ENCODE measurements at regions not wholly inside any gene's neighbourhood (a gene's known extent, or its start where the extent isn't known, plus 50 kb on each side); places are given as distances from the start of the nearest gene placed in this dataset.
"Not testable (repeated sequence)": the region's sequence is repeated elsewhere in the genome, so short reads cannot be mapped to it uniquely, and the experiment has no call there.

- DNase-seq (ENCODE audit: low read depth, low spot score): no peak
Observed at GRCh38 chr1:111063595-111063994, 76.3 kb downstream of the DRAM2 start.

DNA sequence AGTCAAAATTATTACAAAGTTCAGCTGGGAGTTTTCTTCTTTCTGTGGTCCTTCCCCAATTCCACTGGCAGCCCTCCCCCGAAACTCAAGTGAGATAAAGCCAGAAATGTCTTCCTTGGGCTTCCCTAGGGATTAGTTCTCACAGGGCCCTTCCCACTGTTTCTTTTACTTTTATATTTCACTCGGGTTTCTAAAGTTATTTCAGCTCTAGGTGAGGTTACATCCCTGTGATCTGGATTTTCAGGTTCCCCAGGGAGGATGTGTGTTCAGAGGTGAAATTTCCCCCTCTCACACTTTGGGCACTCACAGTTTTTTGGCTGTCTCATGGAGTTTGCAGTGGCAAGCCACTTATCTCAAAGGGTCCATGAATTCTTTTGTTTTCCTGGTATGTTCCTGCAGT, 77.3 kb downstream of the DRAM2 start:
- no peak for DNase-seq (ENCODE audit: low read depth, low spot score)

- no peak for DNase-seq (ENCODE audit: low read depth, low spot score)
Observed at GRCh38 chr1:111062081-111062480, 77.8 kb downstream of the DRAM2 start.

DNA sequence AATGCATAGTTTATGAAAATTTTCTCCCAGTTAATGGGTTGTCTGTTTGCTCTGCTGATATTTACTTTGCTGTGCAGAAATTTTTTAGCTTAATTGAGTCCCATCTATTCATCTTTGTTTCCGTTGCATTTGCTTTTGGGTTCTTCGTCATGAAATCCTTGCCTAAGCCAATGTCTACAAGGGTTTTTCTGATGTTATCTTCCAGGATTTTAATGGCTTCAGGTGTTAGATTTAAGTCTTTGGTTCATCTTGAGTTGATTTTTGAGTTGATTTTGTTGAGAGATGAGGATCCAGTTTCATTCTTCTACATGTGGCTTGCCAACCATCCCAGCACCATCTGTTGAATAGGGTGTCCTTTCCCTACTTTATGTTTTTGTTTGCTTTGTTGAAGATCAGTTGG, 85.2 kb downstream of the DRAM2 start:
- DNase-seq (ENCODE audit: low read depth, low spot score): no peak

GRCh38 chr1:111052246-111052645, 87.6 kb downstream of the DRAM2 start:
- no peak for DNase-seq (ENCODE audit: low read depth, low spot score)

- not testable (repeated sequence) for DNase-seq (ENCODE audit: low read depth, low spot score)
Observed at GRCh38 chr1:111048253-111048652, 84.5 kb upstream of the LRIF1 start.

- no peak for DNase-seq (ENCODE audit: low read depth, low spot score)
Observed at GRCh38 chr1:111045033-111045722, 81.5 kb upstream of the LRIF1 start.

- peak; percentile 21 for DNase-seq (ENCODE audit: low read depth, low spot score)
Observed at GRCh38 chr1:111032295-111032897, 68.7 kb upstream of the LRIF1 start.

DNA sequence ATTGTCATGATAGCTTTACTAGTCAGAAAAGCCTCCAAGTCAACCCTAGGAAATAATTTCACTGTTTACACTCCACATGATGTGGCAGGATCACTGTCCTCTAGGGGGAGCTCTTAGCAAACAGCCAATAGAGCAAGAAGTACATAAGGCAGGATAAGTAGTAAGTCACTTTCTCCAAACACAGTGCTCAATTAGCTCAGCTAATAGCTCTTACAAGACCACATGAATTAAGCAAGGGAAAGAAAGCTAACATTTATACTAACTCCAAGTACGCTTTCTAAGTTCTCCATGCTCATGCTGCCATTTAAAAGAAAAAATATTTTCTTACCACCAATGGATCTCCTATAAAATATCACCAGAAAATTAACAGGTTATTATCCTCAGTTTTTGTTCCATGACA, 66.9 kb upstream of the LRIF1 start:
- DNase-seq (ENCODE audit: low read depth, low spot score): peak; percentile 46

GRCh38 chr1:111025109-111025508, 61.4 kb upstream of the LRIF1 start:
- no peak for DNase-seq (ENCODE audit: low read depth, low spot score)

DNA sequence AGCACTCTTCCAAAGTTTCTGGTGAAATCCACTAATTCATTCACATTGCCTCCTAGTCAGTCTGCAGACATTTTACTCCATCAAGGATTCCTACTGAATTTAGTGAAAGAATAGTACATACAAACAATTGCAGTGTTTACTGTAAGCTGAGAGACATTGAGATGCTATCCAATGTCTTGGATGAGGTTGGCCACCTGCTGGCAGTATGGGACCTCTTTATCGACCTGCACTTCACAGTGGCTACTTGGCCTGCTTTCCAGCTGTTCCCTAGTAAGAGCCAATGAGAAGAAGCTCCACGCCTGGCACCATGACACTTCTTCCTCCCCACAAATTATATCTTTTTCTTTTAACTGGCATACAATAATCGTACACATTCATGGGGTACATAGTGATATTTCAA, 51.5 kb upstream of the LRIF1 start:
- no peak for DNase-seq (ENCODE audit: low read depth, low spot score)

Data from activated CD4-positive, CD25-positive, alpha-beta regulatory T cell treated with anti-CD3 and anti-CD28 coated beads, Interleukin-2, amount 50 U/mL, for 16 hours (primary cell).